CD4-positive, CD25-positive, alpha-beta regulatory T cell (primary cell): ENCODE measurements at regions not wholly inside any gene's neighbourhood (a gene's known extent, or its start where the extent isn't known, plus 50 kb on each side); places are given as distances from the start of the nearest gene placed in this dataset.
"Not testable (repeated sequence)": the region's sequence is repeated elsewhere in the genome, so short reads cannot be mapped to it uniquely, and the experiment has no call there.

Source experiments
- ATAC-seq, 2 donors: fragments of 150-1000 bp; cut with Tn5 transposase; one replicate each; pipeline ENCODE4 v1.10.0; 2021; ENCODE audit warnings: low read depth in 2 of 2, moderate number of reproducible peaks in 2 of 2, moderate library complexity in 1 of 2
- DNase-seq, 3 donors: peaks; one replicate each; pipeline versions ENCODE4 v3.0.0 to v3.0.0-alpha.2; 2012 to 2022; ENCODE audit warnings: mixed read lengths in 1 of 3
- H3K27ac ChIP-seq: one replicate; pipeline ENCODE4 v1.7.0; 2013; ENCODE audit warnings: mild to moderate bottlenecking, low read length; ENCODE audit not compliant: insufficient read depth, poor library complexity, severe bottlenecking
- H3K27me3 ChIP-seq: one replicate; pipeline ENCODE4 v1.7.0; 2013; ENCODE audit warnings: low read length; ENCODE audit not compliant: control insufficient read depth, insufficient read depth
- H3K36me3 ChIP-seq: one replicate; pipeline ENCODE4 v1.7.0; 2013; ENCODE audit warnings: mild to moderate bottlenecking, low read length, moderate library complexity; ENCODE audit not compliant: control insufficient read depth, insufficient read depth
- H3K4me1 ChIP-seq: 2 replicates; pipeline ENCODE4 v1.7.0; 2013; ENCODE audit warnings: mild to moderate bottlenecking, low read length; ENCODE audit not compliant: insufficient read depth, control insufficient read depth, poor library complexity, severe bottlenecking
- H3K4me3 ChIP-seq: one replicate; pipeline ENCODE4 v1.7.0; 2013; ENCODE audit warnings: low read depth, mild to moderate bottlenecking, low read length, moderate library complexity
- H3K9me3 ChIP-seq, 2 experiments: 1 replicate in 1 of 2; 2 replicates in 1 of 2; pipeline ENCODE4 v1.7.0; 2013; ENCODE audit warnings: low read length in 2 of 2, mild to moderate bottlenecking in 1 of 2, moderate library complexity in 1 of 2; ENCODE audit not compliant: control insufficient read depth in 2 of 2
- H3K27ac Mint-ChIP-seq, 3 donors: one replicate each; pipeline ENCODE4 v1.8.0; 2020 to 2022; ENCODE audit warnings: mild to moderate bottlenecking in 3 of 3, mixed read lengths in 3 of 3, moderate library complexity in 2 of 3
- H3K27me3 Mint-ChIP-seq: one replicate; pipeline ENCODE4 v1.8.0; 2022; ENCODE audit warnings: mild to moderate bottlenecking, mixed read lengths
- H3K36me3 Mint-ChIP-seq: one replicate; pipeline ENCODE4 v1.8.0; 2020; ENCODE audit warnings: mixed read lengths
- H3K4me1 Mint-ChIP-seq, 4 donors: one replicate each; pipeline ENCODE4 v1.8.0; 2020 to 2022; ENCODE audit warnings: mixed read lengths in 4 of 4, mild to moderate bottlenecking in 1 of 4
- H3K4me3 Mint-ChIP-seq, 4 donors: one replicate each; pipeline ENCODE4 v1.8.0; 2020 to 2022; ENCODE audit warnings: mild to moderate bottlenecking in 4 of 4, mixed read lengths in 4 of 4, moderate library complexity in 3 of 4
- H3K9me3 Mint-ChIP-seq, 7 donors: one replicate each; pipeline ENCODE4 v1.8.0; 2020 to 2022; ENCODE audit warnings: mixed read lengths in 7 of 7, mild to moderate bottlenecking in 3 of 7, moderate library complexity in 2 of 7

DNA sequence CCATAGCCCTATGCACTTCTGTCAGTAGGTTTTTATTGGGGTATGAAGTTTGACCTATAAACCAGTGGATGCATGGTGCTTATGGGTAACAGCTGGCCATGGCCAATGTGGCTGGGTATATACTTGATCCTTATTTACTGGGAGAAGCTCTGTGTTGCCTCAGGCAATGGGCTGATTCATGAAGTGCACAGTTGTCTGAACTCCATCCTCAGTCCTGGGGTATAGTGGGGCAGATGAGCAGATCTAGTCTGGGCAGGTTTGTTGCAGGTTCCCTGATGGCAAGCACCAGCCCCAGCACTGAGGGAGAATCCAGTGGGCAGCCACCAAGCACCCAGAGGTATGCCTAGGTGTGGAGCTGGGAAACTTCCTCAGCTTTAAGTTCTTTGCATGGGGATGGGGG is 274.4 kb downstream of the TDRD3 start:
- Mint-ChIP-seq H3K4me1 (no peaks in the 10 kb centered on the region), H3K27me3 (no peaks in the 10 kb centered on the region), H3K27ac (no peak overlapping the region), H3K36me3 (no peaks in the 10 kb centered on the region), H3K9me3 (peaks cover 0 to 9% (median 2%) of the 10 kb centered on the region in 7 donors), H3K4me3 (no peak overlapping the region)
- no peak for ATAC-seq
- Histone ChIP-seq H3K4me1 (no peaks in the 10 kb centered on the region), H3K4me3 (no peak overlapping the region), H3K9me3 (peaks cover 0 to 7% of the 10 kb centered on the region in 2 experiments), H3K36me3 (no peaks in the 10 kb centered on the region), H3K27me3 (no peaks in the 10 kb centered on the region), H3K27ac (no peak overlapping the region)
- DNase-seq: no peak

DNA sequence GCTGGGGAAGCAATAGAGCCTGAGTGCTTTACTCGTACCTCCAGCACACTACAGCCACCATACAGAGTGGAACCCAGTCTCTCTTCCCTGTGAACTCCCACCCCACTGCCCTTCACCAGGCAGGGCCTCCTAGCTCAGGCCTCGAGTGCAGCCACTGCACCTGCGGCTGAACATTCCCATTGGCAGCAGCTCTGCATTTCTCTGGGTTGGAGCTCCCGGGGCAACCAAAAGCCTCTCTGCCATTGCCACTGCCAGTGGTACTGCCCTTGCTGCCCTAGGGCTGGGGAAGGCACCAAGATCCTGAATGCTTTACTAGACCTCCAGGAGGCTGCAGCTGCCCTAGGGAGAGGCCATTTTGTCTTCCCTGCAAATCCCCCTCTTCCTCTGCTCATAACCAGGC is 266.8 kb downstream of the TDRD3 start:
- H3K27ac Mint-ChIP-seq: no peak overlapping the region
- Histone ChIP-seq H3K4me3 (no peak overlapping the region), H3K9me3 (no peaks in the 10 kb centered on the region), H3K27ac (no peak overlapping the region), H3K27me3 (no peaks in the 10 kb centered on the region), H3K4me1 (no peaks in the 10 kb centered on the region), H3K36me3 (no peaks in the 10 kb centered on the region)
- H3K27me3 Mint-ChIP-seq: no peaks in the 10 kb centered on the region
- DNase-seq (no peak), ATAC-seq (no peak)
- H3K9me3 Mint-ChIP-seq: peaks cover 0 to 5% (median 3%) of the 10 kb centered on the region in 7 donors
- H3K4me3 Mint-ChIP-seq: no peak overlapping the region
- no peaks in the 10 kb centered on the region for H3K36me3 Mint-ChIP-seq
- no peaks in the 10 kb centered on the region for H3K4me1 Mint-ChIP-seq

DNA sequence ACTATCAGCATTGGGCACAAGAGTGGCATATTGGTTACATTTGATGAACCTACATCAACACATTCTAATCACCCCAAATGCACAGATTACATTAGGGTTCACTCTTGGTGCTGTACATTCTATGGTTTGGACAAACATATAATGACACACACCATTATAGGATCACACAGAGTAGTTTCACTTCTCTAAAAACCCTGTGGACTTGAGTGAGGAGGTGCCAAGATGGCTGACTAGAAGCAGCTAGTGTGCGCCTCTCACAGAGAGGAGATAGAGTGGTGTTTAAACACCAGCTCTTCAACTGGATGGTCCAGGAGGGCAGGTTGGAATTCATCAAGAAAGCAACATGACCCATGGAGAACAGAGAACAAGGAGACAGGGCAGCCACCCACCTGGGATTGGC is 265.6 kb downstream of the TDRD3 start:
- no peaks in the 10 kb centered on the region for H3K4me1 Mint-ChIP-seq
- peaks cover 0 to 3% (median 2%) of the 10 kb centered on the region in 7 donors for H3K9me3 Mint-ChIP-seq
- H3K27me3 Mint-ChIP-seq: no peaks in the 10 kb centered on the region
- no peaks in the 10 kb centered on the region for H3K9me3 ChIP-seq
- no peak for ATAC-seq
- no peaks in the 10 kb centered on the region for H3K27me3 ChIP-seq
- no peak for DNase-seq
- no peaks in the 10 kb centered on the region for H3K36me3 Mint-ChIP-seq
- no peak overlapping the region for H3K27ac ChIP-seq
- no peak overlapping the region for H3K4me3 Mint-ChIP-seq
- H3K4me1 ChIP-seq: no peaks in the 10 kb centered on the region
- no peaks in the 10 kb centered on the region for H3K36me3 ChIP-seq
- H3K4me3 ChIP-seq: no peak overlapping the region
- no peak overlapping the region for H3K27ac Mint-ChIP-seq

GRCh38 chr13:60661521-60661920 is 264.5 kb downstream of the TDRD3 start:
- Histone ChIP-seq H3K9me3 (no peaks in the 10 kb centered on the region), H3K36me3 (no peaks in the 10 kb centered on the region), H3K27ac (no peak overlapping the region), H3K27me3 (no peaks in the 10 kb centered on the region), H3K4me1 (no peaks in the 10 kb centered on the region), H3K4me3 (no peak overlapping the region)
- Mint-ChIP-seq H3K4me1 (no peaks in the 10 kb centered on the region), H3K36me3 (no peaks in the 10 kb centered on the region), H3K27ac (no peak overlapping the region), H3K9me3 (peaks cover 0 to 3% (median 3%) of the 10 kb centered on the region in 7 donors), H3K27me3 (no peaks in the 10 kb centered on the region), H3K4me3 (no peak overlapping the region)
- no peak for DNase-seq
- no peak for ATAC-seq

GRCh38 chr13:60657586-60657985 is 260.6 kb downstream of the TDRD3 start:
- H3K4me1 ChIP-seq, H3K36me3 ChIP-seq, H3K4me3 Mint-ChIP-seq, H3K36me3 Mint-ChIP-seq, H3K27ac ChIP-seq, H3K9me3 ChIP-seq, DNase-seq, H3K27ac Mint-ChIP-seq, H3K27me3 Mint-ChIP-seq, H3K4me3 ChIP-seq, ATAC-seq, H3K4me1 Mint-ChIP-seq, H3K9me3 Mint-ChIP-seq, H3K27me3 ChIP-seq: not testable (repeated sequence)

GRCh38 chr13:60655256-60655655 is 258.2 kb downstream of the TDRD3 start:
- no peak for DNase-seq
- no peaks in the 10 kb centered on the region for H3K27me3 ChIP-seq
- Mint-ChIP-seq H3K27me3 (no peaks in the 10 kb centered on the region), H3K36me3 (no peaks in the 10 kb centered on the region), H3K27ac (no peak overlapping the region), H3K4me3 (no peak overlapping the region), H3K9me3 (peaks cover 0 to 3% (median 1%) of the 10 kb centered on the region in 7 donors), H3K4me1 (no peaks in the 10 kb centered on the region)
- H3K9me3 ChIP-seq: no peaks in the 10 kb centered on the region
- H3K4me3 ChIP-seq: no peak overlapping the region
- no peaks in the 10 kb centered on the region for H3K4me1 ChIP-seq
- H3K27ac ChIP-seq: no peak overlapping the region
- no peak for ATAC-seq
- no peaks in the 10 kb centered on the region for H3K36me3 ChIP-seq

DNA sequence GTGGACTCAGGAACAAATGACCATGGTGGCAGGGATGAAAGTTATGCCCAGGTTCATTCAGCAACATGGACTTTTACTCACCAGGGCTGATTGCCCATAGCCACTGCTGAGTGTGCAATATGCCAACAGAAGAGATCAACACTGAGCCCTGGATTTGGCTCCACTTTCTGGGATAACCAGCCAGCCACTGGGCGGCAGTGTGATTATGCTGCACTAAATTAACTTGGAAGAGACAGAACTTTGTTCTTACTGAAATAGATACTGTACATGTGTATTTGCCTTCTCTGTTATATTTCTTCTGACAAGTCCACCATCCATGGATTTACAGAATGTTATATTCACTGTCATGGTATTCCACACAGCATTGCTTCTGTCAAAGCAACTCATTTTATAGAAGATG is 257.4 kb downstream of the TDRD3 start:
- ATAC-seq (no peak), DNase-seq (no peak)
- H3K27ac Mint-ChIP-seq: no peak overlapping the region

DNA sequence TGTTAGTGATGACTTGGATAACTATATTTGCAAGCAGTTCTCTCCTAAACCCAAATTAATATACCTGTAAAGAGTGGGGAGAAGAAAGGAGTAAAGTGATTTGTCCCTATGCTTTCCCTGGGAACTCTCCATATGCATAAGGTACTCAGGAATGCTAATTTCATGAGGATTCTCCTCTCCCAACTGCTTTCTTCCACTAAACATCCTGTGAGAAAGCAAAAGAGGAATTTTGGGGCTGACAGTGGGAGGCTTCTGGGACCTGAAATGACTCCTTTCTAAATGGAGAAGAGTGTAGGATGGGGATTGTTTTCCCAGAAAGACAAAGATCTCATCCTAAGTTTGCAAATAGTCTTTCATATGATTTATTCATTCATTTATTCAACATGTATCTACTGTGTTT is 250.5 kb downstream of the TDRD3 start:
- ATAC-seq (no peak), DNase-seq (no peak)
- Mint-ChIP-seq H3K9me3 (peaks cover 0 to 2% (median 0%) of the 10 kb centered on the region in 7 donors), H3K4me3 (no peak overlapping the region), H3K36me3 (no peaks in the 10 kb centered on the region), H3K27ac (no peak overlapping the region), H3K27me3 (no peaks in the 10 kb centered on the region), H3K4me1 (no peaks in the 10 kb centered on the region)
- H3K4me3 ChIP-seq: no peak overlapping the region
- H3K9me3 ChIP-seq: no peaks in the 10 kb centered on the region
- H3K27me3 ChIP-seq: no peaks in the 10 kb centered on the region
- no peaks in the 10 kb centered on the region for H3K4me1 ChIP-seq
- no peaks in the 10 kb centered on the region for H3K36me3 ChIP-seq
- H3K27ac ChIP-seq: no peak overlapping the region

More for the DNA sequence above, 257.4 kb downstream of the TDRD3 start:
- Histone ChIP-seq H3K4me1 (no peaks in the 10 kb centered on the region), H3K36me3 (no peaks in the 10 kb centered on the region), H3K27ac (no peak overlapping the region), H3K9me3 (no peaks in the 10 kb centered on the region), H3K27me3 (no peaks in the 10 kb centered on the region), H3K4me3 (no peak overlapping the region)
- H3K4me1 Mint-ChIP-seq: no peaks in the 10 kb centered on the region
- no peaks in the 10 kb centered on the region for H3K27me3 Mint-ChIP-seq
- H3K36me3 Mint-ChIP-seq: no peaks in the 10 kb centered on the region
- peaks cover 0 to 1% (median 0%) of the 10 kb centered on the region in 7 donors for H3K9me3 Mint-ChIP-seq
- no peak overlapping the region for H3K4me3 Mint-ChIP-seq
